ENCODE measurements at regions not wholly inside any gene's neighbourhood (a gene's known extent, or its start where the extent isn't known, plus 50 kb on each side); places are given as distances from the start of the nearest gene placed in this dataset.

DNA sequence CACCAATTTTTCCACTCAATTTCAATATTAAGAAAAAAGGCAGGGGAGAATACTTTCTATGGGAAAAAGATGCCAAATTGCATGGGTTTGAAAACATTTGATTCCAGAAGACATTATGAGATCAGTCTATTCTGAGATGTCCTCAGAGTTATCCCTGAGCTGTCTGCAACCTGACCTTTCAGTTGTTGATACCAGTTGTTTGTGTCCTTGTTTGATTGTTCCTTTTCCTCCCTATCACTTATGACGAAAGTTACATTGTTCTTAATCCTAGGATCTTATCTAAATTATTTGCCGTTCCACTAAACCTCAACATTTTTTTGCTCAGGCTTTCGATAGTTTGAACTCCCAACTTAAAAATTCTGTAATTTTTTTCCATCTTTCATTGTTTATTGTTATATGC, 336.3 kb upstream of the NOVA1 start:
- DNase-seq (ENCODE audit: low read depth) = no peak
- H3K4me3 ChIP-seq (ENCODE audit: low read depth, low read length) = no peak overlapping the region
- TF ChIP-seq, protein P1, sequence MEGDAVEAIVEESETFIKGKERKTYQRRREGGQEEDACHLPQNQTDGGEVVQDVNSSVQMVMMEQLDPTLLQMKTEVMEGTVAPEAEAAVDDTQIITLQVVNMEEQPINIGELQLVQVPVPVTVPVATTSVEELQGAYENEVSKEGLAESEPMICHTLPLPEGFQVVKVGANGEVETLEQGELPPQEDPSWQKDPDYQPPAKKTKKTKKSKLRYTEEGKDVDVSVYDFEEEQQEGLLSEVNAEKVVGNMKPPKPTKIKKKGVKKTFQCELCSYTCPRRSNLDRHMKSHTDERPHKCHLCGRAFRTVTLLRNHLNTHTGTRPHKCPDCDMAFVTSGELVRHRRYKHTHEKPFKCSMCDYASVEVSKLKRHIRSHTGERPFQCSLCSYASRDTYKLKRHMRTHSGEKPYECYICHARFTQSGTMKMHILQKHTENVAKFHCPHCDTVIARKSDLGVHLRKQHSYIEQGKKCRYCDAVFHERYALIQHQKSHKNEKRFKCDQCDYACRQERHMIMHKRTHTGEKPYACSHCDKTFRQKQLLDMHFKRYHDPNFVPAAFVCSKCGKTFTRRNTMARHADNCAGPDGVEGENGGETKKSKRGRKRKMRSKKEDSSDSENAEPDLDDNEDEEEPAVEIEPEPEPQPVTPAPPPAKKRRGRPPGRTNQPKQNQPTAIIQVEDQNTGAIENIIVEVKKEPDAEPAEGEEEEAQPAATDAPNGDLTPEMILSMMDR (IDR thresholded peaks at IDR 0.05; ENCODE audit: low read depth, low read length) = no peak
- TF ChIP-seq POLR2A (IDR thresholded peaks at IDR 0.05; ENCODE audit: extremely low read depth, insufficient read length) = no peak
- TF ChIP-seq, protein P2, sequence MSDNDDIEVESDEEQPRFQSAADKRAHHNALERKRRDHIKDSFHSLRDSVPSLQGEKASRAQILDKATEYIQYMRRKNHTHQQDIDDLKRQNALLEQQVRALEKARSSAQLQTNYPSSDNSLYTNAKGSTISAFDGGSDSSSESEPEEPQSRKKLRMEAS (IDR thresholded peaks at IDR 0.05; ENCODE audit: low read depth, low read length) = no peak
- no peak for TF ChIP-seq MYC (IDR thresholded peaks at IDR 0.05; ENCODE audit: low read depth, low read length)

DNA sequence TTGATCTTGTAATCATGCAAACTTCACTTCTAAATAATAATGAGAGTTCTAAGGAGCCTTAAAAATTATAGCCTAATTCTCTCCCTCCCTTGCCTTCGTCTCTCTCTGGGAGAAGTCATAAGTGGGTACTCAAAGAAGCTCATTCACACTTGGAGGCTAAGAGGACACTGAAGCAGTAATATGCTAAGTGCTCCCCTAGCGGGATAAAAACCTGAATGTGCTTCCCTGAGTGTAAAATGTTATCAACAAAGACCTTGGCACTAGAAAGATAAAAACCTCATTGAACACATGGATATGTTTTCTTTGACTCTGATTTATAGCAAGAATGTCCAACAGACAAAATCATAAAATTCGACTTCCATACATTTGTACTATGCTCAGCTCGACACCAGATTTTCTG, 337.9 kb upstream of the NOVA1 start:
- H3K4me3 ChIP-seq (ENCODE audit: low read depth, low read length) = no peak overlapping the region
- TF ChIP-seq, protein P1 (IDR thresholded peaks at IDR 0.05; ENCODE audit: low read depth, low read length) = no peak
- no peak for TF ChIP-seq MYC (IDR thresholded peaks at IDR 0.05; ENCODE audit: low read depth, low read length)
- no peak for TF ChIP-seq POLR2A (IDR thresholded peaks at IDR 0.05; ENCODE audit: extremely low read depth, insufficient read length)
- TF ChIP-seq, protein P2 (IDR thresholded peaks at IDR 0.05; ENCODE audit: low read depth, low read length) = no peak
- DNase-seq (ENCODE audit: low read depth) = no peak

- H3K4me3 ChIP-seq (ENCODE audit: low read depth, low read length) = no peak overlapping the region
- TF ChIP-seq POLR2A (IDR thresholded peaks at IDR 0.05; ENCODE audit: extremely low read depth, insufficient read length) (no peak), MYC (IDR thresholded peaks at IDR 0.05; ENCODE audit: low read depth, low read length) (no peak)
- TF ChIP-seq, protein P2 (IDR thresholded peaks at IDR 0.05; ENCODE audit: low read depth, low read length) = no peak
- TF ChIP-seq, protein P1 (IDR thresholded peaks at IDR 0.05; ENCODE audit: low read depth, low read length) = no peak
- no peak for DNase-seq (ENCODE audit: low read depth)
Measured at GRCh38 chr14:26938054-26938453, 340.2 kb upstream of the NOVA1 start.

GRCh38 chr14:26939755-26940154, 341.9 kb upstream of the NOVA1 start:
- no peak for TF ChIP-seq MYC (IDR thresholded peaks at IDR 0.05; ENCODE audit: low read depth, low read length)
- no peak for TF ChIP-seq POLR2A (IDR thresholded peaks at IDR 0.05; ENCODE audit: extremely low read depth, insufficient read length)
- TF ChIP-seq, protein P2 (IDR thresholded peaks at IDR 0.05; ENCODE audit: low read depth, low read length) = no peak
- TF ChIP-seq, protein P1 (IDR thresholded peaks at IDR 0.05; ENCODE audit: low read depth, low read length) = no peak
- no peak for DNase-seq (ENCODE audit: low read depth)
- no peak overlapping the region for H3K4me3 ChIP-seq (ENCODE audit: low read depth, low read length)

GRCh38 chr14:26941521-26941920, 343.7 kb upstream of the NOVA1 start:
- TF ChIP-seq POLR2A (IDR thresholded peaks at IDR 0.05; ENCODE audit: extremely low read depth, insufficient read length) (no peak), MYC (IDR thresholded peaks at IDR 0.05; ENCODE audit: low read depth, low read length) (no peak)
- TF ChIP-seq, protein P1 (IDR thresholded peaks at IDR 0.05; ENCODE audit: low read depth, low read length) = no peak
- TF ChIP-seq, protein P2 (IDR thresholded peaks at IDR 0.05; ENCODE audit: low read depth, low read length) = no peak
- no peak overlapping the region for H3K4me3 ChIP-seq (ENCODE audit: low read depth, low read length)

DNA sequence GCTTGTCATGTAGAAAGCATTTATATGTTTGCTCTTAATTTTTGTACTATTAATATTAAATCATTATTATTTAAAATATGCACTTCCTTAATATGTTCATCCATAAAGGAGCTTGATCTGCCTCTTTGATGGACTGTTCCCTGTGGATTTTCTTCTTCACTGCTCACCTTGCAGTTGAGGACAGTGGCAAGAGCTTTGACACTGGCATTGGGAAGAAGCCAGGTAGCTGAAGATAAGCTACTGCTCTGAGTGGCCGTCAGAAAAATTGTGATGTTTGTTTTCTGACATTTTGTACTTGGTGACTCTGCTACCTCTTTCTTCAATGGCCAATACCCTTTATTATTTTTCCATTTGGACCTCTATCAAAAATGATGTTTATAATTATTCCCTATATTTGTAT, 349.4 kb upstream of the NOVA1 start:
- DNase-seq (ENCODE audit: low read depth) = no peak
- no peak overlapping the region for H3K4me3 ChIP-seq (ENCODE audit: low read depth, low read length)
- no peak for TF ChIP-seq MYC (IDR thresholded peaks at IDR 0.05; ENCODE audit: low read depth, low read length)
- TF ChIP-seq, protein P1 (IDR thresholded peaks at IDR 0.05; ENCODE audit: low read depth, low read length) = no peak
- TF ChIP-seq, protein P2 (IDR thresholded peaks at IDR 0.05; ENCODE audit: low read depth, low read length) = no peak
- TF ChIP-seq POLR2A (IDR thresholded peaks at IDR 0.05; ENCODE audit: extremely low read depth, insufficient read length) = no peak

More at GRCh38 chr14:26941521-26941920, 343.7 kb upstream of the NOVA1 start:
- DNase-seq (ENCODE audit: low read depth) = no peak
